ENCODE measurements at regions not wholly inside any gene's neighbourhood (a gene's known extent, or its start where the extent isn't known, plus 50 kb on each side); places are given as distances from the start of the nearest gene placed in this dataset.
"Not testable (repeated sequence)": the region's sequence is repeated elsewhere in the genome, so short reads cannot be mapped to it uniquely, and the experiment has no call there.

GRCh38 chr6:3529232-3529631 is 72.4 kb upstream of the SLC22A23 start:
- Mint-ChIP-seq H3K9me3 (peaks cover 7% of the 10 kb centered on the region), H3K27ac (no peak overlapping the region), H3K36me3 (no peaks in the 10 kb centered on the region), H3K27me3 (peaks cover 8% of the 10 kb centered on the region), H3K4me1 (ENCODE audit: unreplicated experiment) (no peaks in the 10 kb centered on the region), H3K4me3 (no peak overlapping the region)
- DNase-seq (ENCODE audit: extremely low spot score, unreplicated experiment): peak; percentile 18
- TF ChIP-seq CTCF (conservative IDR thresholded peaks at IDR 0.05): no peak

GRCh38 chr6:3528081-3528671 is 71.3 kb upstream of the SLC22A23 start:
- peak; percentile 20 for DNase-seq (ENCODE audit: extremely low spot score, unreplicated experiment)
- H3K9me3 Mint-ChIP-seq; H3K36me3 Mint-ChIP-seq; H3K4me3 Mint-ChIP-seq; H3K27ac Mint-ChIP-seq; H3K4me1 Mint-ChIP-seq (ENCODE audit: unreplicated experiment): not testable (repeated sequence)
- peaks cover 12% of the 10 kb centered on the region for H3K27me3 Mint-ChIP-seq

- Mint-ChIP-seq H3K4me1 (ENCODE audit: unreplicated experiment) (peaks cover 8% of the 10 kb centered on the region), H3K4me3 (no peak overlapping the region), H3K27ac (no peak overlapping the region), H3K27me3 (peaks cover 12% of the 10 kb centered on the region), H3K36me3 (no peaks in the 10 kb centered on the region), H3K9me3 (peaks cover 7% of the 10 kb centered on the region)
- DNase-seq (ENCODE audit: extremely low spot score, unreplicated experiment): peak; percentile 8
- no peak for TF ChIP-seq CTCF (conservative IDR thresholded peaks at IDR 0.05)
Measured at GRCh38 chr6:3527651-3527977, 70.8 kb upstream of the SLC22A23 start.

GRCh38 chr6:3526962-3527650 is 70.3 kb upstream of the SLC22A23 start:
- Mint-ChIP-seq H3K4me1 (ENCODE audit: unreplicated experiment) (peaks cover 8% of the 10 kb centered on the region), H3K9me3 (peaks cover 7% of the 10 kb centered on the region), H3K27me3 (peaks cover 12% of the 10 kb centered on the region), H3K27ac (no peak overlapping the region), H3K36me3 (no peaks in the 10 kb centered on the region), H3K4me3 (no peak overlapping the region)
- no peak for DNase-seq (ENCODE audit: extremely low spot score, unreplicated experiment)
- TF ChIP-seq CTCF (conservative IDR thresholded peaks at IDR 0.05): no peak

GRCh38 chr6:3525915-3526314 is 69.1 kb upstream of the SLC22A23 start:
- Mint-ChIP-seq H3K4me3 (no peak overlapping the region), H3K4me1 (ENCODE audit: unreplicated experiment) (peaks cover 10% of the 10 kb centered on the region), H3K27ac (no peak overlapping the region), H3K9me3 (peaks cover 8% of the 10 kb centered on the region), H3K27me3 (peaks cover 12% of the 10 kb centered on the region), H3K36me3 (no peaks in the 10 kb centered on the region)
- no peak for DNase-seq (ENCODE audit: extremely low spot score, unreplicated experiment)
- TF ChIP-seq CTCF (conservative IDR thresholded peaks at IDR 0.05): no peak

- H3K36me3 Mint-ChIP-seq: no peaks in the 10 kb centered on the region
- H3K4me1 Mint-ChIP-seq (ENCODE audit: unreplicated experiment): peaks cover 15% of the 10 kb centered on the region
- no peak overlapping the region for H3K4me3 Mint-ChIP-seq
- no peak overlapping the region for H3K27ac Mint-ChIP-seq
- H3K27me3 Mint-ChIP-seq: peaks cover 8% of the 10 kb centered on the region
- H3K9me3 Mint-ChIP-seq: peaks cover 3% of the 10 kb centered on the region
- no peak for TF ChIP-seq CTCF (conservative IDR thresholded peaks at IDR 0.05)
- no peak for DNase-seq (ENCODE audit: extremely low spot score, unreplicated experiment)
Measured at GRCh38 chr6:3524456-3524855, 67.6 kb upstream of the SLC22A23 start.
